Right kidney (tissue), 1 donor: ENCODE measurements at regions not wholly inside any gene's neighbourhood (a gene's known extent, or its start where the extent isn't known, plus 50 kb on each side); places are given as distances from the start of the nearest gene placed in this dataset.

ENCODE experiments used
- DNase-seq: peaks from one replicate; pipeline ENCODE4 v3.0.0-alpha.2; 2016

DNA sequence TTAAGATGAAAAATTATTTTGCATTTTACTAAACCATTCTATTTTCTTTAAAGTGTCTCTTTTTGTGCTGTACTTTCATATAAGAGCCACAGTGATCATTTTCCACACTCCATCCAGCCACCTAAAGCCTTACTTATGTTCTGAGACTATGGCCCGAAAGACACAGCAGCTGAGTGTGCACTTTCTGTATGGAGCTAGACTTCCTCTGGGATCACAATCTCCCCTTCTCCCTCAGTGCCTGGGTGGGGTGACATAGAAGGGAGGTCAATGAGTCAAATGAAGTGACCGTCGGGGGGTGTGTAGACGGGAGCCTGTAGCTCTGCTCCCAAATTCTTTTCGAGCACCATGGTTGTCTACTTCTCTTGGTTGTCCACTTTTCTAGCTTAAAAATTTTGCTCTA, 97.8 kb upstream of the ARL4C start:
- no peak for DNase-seq

DNA sequence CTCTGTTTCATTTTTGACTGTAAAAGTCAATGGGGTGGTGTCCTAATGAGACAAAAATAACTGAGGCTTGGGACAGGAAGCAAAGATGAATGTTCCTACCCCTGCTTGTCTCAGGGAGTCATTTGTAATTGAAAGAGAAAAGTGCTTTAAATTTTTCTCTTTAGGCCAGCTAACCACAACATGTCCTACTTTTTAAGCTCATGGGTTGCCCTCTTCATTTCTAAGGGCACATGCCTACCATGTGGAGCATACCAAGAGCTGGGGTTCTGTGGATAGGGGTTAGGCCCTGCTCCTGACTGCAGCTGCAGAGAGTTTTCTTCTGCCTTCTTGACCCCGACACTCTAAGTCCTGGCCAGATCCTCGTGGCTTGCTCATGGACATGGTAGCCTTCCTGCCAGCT, 96.8 kb upstream of the ARL4C start:
- DNase-seq: no peak

DNA sequence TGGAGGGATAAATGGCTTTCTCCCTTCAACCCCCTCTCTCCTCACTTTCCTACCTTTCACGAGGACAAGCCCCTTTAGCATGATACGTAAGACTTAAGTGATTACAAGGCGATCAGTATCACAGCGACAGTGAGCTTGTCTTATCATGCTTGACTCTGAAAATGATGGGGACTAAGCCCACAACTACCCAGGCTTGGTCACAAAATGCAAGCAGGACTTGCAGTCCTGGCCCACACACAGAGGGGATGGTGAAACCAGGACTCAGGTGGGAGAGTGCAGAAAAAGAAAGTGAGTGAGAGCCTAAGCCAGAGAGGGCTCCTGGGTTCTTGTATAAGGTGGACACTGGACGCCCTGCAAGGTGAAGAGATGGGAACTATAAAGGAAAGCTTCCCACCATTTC, 95.7 kb upstream of the ARL4C start:
- no peak for DNase-seq

DNA sequence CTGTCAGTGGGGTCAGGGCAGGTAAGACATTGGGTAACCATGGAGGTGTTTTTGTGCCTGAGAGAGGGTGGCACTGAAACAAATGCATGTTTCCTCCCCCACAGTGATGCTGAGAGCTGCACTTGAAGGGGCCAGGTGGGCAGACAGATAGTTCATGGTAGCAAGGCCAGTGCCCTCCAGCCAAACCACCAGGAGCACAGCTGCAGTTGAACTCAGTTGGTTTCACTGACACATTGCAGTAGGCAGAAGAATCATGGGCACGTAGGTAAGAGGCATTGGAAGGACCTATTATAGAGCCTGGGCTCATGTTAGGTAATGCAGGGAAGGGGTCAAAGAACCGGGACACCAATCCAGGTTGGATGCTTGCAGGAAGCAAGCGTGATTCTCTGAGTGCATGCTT, 93.2 kb upstream of the ARL4C start:
- DNase-seq: no peak

DNA sequence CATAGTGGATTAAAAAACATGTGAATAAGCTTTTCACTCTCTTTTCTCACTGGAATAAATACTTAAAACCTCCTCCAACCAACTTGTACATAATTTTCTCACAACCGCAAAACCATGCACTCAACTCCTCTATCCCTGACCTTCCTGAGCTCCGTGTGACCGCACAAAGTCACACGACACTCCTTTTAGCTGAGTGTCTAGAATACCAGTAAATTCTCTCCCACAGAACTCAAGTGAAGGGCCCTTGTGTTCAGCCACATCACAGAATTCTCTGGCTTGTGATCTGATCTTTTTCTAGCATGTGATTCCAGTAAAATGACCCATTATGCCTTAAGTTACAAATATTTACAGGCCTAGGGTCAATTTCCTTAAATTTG, 91.2 kb upstream of the ARL4C start:
- DNase-seq: no peak

DNA sequence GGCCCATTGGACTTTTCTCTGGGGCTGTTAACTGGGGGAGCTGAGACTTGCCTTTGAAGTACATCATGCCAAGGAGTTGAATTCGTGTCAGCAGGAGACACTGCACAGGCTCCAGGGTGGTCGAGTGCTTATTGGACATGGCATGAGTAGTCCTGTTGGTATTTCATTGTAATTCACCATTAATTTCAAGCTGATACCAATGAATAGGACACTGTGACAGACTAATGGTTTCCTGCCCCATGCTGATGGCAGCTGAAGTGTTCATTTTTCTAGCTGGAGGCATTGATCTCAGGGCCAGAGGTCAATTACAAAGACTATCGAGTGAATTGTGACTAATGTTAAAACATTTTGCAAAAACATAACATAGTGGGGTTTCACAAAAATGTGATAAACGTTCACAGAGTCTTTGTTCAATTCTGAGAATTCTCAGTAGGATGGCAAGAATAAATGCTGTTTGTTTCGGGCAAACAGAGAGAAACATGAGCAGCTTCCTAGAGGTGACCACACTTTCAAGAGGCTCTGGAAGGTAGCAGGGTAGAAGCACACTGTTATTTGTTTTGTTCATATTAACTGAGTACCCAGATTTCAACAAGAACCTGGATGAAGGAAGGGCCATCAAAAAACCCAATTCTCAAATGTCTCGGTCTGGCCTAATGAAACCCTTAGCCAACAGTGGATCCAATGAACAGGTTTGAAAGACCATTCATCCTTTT, 90.6 kb upstream of the ARL4C start:
- no peak for DNase-seq

DNA sequence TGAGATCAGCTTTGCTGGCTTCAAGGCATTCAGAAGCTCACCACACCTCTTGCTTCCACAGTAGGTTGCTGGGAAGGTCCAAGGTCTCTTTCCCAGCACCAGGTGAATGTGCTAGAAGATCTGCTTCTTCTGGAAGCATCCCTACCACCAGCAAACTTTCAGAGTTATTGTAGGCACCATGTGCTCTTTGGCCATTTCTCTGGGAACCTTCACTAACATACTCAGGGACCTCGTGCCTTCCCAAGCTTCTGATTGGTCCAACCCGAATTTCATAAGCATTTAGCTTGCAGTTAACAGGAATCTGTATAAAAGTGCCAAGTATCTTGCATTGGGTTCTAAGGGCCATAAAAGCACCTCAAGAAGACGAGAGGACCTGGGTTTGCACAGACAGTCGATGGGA, 86.5 kb upstream of the ARL4C start:
- DNase-seq: no peak

DNA sequence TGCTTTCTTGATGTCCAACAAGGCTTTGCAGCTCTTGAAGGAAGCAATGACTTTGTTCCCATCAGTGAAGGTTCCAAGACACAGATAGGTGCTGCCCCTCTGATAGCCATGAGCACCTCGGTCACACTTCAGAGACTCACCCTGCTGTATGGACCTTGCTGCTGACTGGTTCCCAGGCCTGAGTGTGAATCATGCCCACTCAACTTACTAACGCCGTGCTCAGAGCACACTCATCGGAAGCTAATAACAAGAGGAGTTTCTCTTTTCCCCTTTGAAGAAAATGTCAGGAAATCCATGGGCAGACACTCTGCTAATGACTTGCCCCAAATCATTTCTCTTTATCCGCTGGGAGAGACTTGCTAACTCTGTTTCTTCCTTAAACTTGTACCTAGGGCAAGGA, 83.8 kb upstream of the ARL4C start:
- DNase-seq: no peak

DNA sequence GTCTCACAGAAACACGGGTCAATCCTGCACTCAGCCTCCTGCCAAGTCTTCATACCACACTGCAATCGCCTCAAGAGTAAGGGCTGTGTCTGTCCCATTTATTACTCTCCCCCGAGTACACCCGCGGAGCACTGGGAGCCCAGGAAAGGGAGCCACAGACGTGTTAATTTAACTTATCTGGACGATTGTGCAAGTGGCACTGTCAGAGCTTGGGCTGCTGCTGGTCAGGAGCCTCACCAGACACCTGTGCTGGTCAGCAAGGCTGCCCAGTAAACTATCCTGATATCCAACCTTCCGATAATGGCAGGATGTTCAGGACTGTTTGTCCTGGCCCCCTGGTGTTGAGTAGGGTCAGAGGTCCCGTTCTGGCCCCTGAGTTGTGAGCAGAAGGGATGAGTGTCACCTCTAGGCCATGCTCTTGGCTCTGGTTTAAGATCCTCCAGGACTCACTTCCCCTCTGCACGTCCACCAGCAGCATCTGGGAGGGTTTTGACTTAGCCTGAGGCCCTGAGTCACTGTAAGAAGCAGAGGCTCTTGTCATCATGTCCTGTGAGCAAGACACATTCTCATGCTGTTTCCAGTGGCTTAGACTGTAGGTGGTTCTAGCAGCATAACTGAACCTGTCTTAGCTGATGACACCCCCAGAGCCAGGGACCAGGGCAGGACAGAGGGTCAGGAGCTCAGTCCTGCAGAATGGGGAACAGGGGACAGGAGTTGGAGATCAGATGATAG, 82.5 kb upstream of the ARL4C start:
- no peak for DNase-seq

DNA sequence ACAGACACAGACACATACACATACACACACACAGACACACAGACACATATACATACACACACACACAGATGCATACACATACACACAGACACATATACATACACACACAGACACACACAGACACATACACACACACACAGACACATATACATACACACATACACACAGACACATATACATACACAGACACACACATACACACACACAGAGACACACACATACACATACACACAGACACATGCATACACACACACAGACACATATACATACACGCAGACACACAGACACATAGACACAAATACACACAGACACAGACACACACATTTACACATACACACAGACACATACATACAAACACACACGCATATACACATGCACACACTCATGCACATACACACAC, 81.5 kb upstream of the ARL4C start:
- no peak for DNase-seq

DNA sequence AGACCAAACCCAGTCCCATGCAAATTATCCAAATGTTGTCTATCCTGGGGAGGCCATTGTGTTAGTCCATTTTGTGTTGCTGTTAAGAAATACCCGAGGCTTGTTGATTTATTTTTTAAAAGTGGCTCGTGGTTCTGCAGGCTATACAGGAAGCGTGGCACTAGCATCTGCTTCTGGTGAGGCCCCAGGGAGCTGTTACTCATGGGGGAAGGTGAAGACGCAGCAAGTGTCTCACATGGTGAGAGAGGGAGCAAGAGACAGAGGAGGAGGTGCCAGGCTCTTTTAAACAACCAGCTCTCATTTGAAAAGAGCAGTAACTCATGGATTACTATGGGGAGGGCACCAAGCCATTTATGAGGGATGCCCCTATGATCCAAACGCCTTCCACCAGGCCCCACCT, 80.3 kb upstream of the ARL4C start:
- DNase-seq: no peak

DNA sequence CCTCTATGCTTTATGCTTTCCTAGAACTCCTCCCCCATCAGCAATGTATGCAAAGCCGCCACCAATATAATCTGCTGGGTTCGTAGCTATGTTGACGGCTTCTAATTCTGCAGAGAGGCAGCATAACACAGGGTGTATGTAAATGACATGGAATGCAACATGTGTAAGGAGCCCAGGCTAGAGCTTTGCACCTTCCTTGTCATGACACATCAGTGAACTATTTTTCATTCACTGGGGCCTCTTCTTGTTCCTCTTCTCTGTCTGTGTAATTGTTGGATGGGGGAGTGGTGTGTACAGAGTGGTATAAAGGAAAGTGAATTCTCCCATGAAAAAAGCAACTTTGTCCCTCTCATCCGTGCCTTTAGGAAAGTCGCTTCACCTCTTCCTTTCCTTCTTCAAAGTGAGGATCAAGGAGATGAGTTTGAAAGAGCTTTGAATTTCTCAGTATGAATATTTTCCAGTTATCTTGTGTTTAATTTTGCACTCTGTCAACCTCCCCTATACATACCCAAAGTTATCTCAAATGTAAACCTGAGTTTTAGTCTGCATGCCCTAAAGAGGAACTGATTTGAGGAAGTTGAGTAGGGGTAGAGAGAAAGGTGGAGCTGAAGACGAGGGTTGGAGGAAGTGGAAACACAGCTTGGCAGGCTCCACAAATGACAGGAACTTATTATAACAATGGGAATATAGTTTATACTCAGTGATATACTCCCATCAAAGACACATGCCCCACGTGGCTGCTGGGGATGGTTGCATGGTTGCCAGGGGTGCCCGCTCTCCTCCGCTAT, 74.9 kb upstream of the ARL4C start:
- no peak for DNase-seq

DNA sequence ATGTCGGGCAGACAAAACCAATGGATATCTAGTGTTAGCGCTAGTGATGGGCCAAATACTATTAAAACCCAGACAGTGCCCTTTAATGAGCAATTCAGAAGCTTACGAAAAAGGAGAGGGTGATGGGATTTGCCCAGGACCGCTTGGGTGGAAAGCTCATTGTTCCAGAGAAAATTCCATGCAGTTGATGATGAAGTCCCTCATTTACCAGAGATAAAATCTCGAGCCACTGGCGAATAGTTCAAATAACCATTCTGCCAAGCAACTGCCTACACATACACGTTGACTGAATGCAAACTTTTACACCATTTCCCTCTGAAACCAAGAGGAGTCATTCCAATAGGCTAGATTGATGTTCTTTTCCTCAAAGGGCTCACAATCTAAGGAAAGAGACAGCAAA, 73.6 kb upstream of the ARL4C start:
- no peak for DNase-seq

DNA sequence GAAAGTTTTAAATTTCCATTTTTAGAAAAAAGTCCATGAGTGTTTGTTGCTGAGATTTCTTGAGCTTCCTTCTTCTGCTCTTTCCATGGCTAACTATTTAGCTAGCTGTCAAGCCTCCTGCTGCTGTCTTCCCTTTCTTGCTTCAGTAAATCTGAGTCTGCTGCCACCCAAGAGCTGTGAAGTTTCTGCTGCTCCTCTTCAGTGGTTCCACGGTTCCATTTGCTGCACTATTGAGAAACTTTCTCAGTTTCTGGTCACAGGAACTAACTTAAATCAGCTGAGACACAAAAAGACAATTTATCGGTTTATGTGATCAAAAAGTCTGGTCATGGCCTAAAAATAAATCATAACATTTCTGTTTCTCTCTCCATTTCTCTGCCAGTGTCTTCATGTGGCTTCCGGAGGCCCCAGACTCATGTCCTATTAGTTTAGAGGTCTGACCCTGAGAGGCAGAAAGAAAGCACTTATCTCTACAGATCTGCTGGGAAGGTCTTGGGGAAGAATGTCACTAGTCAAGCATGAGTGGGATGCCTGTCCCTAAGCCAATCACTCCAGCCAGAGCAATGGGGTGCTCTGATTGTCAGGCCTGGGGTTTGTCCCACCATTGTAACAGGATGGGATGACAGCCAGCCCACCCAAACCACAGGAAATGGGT, 73.0 kb upstream of the ARL4C start:
- DNase-seq: no peak

DNA sequence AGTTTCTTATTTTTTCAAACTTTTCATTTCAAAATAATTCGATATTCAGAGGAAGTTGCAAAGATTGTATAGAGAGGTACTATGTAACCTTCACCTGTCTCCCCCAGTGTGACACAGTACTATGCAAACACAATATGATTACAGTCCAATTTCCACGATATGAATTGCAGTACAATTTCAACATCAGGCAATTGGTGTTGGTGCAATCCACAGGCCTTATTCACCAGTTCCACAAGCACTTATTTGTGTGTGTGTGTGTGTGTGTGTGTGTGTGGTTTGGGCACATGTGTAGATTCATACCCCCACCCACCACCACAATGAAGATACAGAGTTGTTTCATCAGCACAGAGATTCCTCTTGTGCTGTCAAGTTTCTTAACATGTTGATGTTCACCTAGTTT, 69.7 kb upstream of the ARL4C start:
- no peak for DNase-seq

DNA sequence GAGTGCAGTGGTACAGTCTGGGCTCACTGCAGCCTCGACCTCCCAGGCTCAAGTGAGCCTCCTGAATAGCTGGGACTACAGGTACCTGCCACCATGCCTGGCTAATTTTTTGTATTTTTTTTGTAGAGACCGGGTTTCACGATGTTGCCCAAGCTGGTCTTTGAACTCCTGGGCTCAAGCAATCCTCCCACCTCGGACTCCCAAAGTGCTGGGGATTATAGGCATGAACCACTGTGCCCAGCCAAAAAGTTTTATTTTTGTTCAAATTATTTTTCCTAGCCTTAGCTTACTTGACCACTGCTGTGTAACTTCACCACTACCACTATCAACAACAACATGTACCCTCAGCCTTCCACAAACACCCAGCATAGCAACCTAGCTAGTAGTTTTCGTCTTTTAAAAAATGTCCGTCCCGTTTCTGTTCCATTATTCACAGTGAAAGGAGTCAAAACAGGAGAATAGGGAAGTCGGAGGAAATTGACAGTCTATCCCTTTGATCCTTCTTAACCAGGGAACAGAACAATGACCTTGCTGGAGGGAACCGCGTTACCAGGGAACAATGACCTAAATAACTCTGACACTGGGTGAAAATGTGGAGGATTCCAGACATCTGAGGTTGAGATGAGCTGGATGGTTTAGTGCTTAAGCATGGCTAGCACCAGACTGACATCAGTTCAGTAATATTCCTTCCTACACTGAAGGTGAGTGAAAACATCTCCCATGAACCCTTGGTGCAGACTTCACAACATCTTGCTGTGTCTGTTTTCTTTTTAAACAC, 69.2 kb upstream of the ARL4C start:
- no peak for DNase-seq

DNA sequence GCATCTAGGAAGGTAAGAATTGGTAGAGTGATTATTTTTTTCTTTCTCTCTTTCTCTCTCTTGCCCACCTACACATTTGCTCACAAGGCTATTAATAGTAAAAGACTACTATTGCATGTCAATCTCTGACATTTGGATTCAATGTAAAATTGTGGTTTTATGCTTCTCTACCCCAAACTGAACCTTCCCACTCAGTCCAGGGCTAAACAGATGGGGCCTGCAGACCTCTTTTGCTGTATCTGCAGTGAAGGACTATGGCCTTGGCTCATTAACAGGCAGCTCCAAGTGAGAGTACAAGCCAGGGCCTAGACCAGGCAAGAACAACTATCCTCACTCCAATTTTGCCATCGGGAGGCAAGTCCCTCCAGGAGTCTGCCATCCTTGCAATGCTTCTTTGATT, 68.3 kb upstream of the ARL4C start:
- no peak for DNase-seq

DNA sequence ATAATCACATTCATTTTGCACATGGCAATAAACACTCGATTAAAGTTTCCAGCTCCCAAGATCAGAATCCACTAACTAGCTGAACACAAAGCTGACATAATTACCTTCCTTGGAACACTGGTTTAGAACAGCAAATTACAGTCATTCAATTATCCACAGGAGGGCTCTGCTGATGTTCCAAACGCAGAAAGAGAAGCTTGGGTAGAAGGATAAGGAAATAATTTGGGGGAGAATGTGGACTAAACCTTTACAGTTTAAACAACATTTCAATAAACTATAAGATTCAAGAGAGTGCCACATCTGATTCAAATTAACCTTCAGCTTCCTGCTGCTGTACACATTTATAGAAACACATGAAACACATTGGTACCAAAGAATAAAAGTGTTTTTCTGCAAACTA, 67.8 kb upstream of the ARL4C start:
- no peak for DNase-seq

DNA sequence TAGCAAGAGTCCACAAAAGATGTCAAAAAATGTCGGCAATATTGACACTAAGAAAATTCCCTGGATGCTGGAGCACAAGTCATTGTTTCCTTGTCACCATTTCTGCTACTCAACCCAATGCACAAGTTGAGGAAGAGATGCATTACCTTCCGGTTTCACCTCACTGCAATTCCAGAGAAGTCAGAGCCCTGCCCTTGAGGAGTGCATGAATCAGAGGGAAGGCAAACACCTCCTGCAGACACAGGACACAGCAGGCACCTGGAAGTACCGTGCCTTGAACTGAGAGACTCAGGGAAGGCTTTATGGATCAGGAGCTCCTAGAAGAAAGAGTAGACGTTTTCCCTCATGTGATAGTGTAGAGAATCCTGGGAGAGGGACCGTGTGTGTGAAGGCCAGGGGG, 62.7 kb upstream of the ARL4C start:
- DNase-seq: no peak

DNA sequence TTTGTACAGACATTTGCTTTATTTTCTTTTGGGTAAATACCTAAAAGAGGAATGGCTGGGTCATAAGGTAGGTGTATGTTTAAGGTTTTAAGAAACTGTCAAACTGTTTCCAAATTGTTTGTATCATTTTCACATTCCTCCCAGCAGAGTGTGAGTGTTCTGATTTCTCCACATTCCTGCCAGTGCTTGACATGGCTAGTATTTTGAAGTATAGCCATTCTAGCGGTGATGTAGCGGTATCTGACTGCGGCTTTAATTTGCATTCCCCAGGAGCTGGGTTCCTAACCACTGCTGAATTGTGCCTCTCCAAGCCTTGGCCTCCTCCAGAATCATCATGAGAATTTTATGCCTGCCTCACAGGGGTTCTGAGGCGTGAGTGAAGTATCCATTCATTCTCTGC, 61.8 kb upstream of the ARL4C start:
- no peak for DNase-seq

DNA sequence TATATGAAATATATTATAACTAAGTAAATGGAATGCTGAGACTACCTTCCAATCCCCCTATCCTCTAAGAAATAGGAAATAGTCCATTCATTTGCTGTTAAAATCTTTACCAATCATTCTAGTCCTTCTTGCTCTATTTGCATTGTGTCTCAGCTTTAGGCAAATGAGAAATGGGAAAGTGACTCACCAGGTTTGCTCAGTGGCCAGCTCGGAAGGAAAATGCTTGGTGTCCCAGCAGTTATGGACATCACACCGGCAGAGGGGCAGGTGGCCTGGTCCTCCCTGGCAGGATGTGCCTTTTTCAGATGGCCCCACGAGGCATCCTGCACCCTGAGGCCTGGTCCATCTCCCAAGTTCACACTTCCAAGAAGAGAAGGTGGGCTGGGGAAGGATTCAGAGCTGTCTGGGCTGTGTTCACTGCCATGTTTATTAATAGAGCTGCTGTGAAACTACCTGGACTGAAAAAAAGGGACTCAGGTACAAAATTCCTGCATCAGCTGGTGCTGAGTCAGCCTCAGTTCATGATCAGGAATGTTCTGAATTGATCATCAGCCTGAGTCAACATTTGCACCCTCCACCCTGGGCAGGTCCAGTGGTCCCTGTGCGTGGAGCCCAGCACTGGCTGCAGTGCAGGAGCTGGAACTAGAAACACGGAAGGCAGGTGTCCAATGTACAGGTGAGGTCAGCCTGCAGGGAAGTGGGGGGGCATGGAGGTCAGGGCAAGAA, 60.1 kb upstream of the ARL4C start:
- no peak for DNase-seq
